ENCODE measurements at regions not wholly inside any gene's neighbourhood (a gene's known extent, or its start where the extent isn't known, plus 50 kb on each side); places are given as distances from the start of the nearest gene placed in this dataset.

GRCh38 chr7:68587599-68587998 lies 1010.7 kb upstream of the AUTS2 start:
- Histone ChIP-seq H3K4ac (ENCODE audit: low read depth in 1 of 2, low read length in 2 of 2) (no peak overlapping the region), H3K36me3 (ENCODE audit: control insufficient read depth in 1 of 2, insufficient read depth in 2 of 2, low read depth in 1 of 2, low read length in 2 of 2) (no peaks in the 10 kb centered on the region), H2BK5ac (ENCODE audit: low read depth, low read length, poor library complexity, severe bottlenecking) (no peak overlapping the region), H3K23ac (ENCODE audit: low read length in 2 of 2) (no peak overlapping the region), H2BK15ac (ENCODE audit: low read depth, poor library complexity, severe bottlenecking) (no peak overlapping the region), H2BK120ac (ENCODE audit: low read depth, low read length) (no peak overlapping the region), H4K91ac (ENCODE audit: low read length) (no peak overlapping the region), H3K9me3 (ENCODE audit: control insufficient read depth, low read length) (no peaks in the 10 kb centered on the region), H4K8ac (ENCODE audit: low read length) (no peak overlapping the region), H2BK12ac (ENCODE audit: low read length in 2 of 2) (no peak overlapping the region), H3K27ac (ENCODE audit: low read length, poor library complexity, severe bottlenecking) (no peak overlapping the region), H3K9ac (ENCODE audit: low read length) (no peak overlapping the region), H3K18ac (ENCODE audit: low read depth in 1 of 2, low read length in 2 of 2) (no peak overlapping the region), H3K4me3 (ENCODE audit: insufficient read depth in 1 of 2, low read depth in 1 of 2, low read length in 2 of 2) (no peak overlapping the region), H3K79me1 (replicated peaks; ENCODE audit: low read length, poor library complexity, severe bottlenecking) (no peaks in the 10 kb centered on the region), H2AK5ac (ENCODE audit: low read length, severe bottlenecking) (no peak overlapping the region), H3K4me2 (ENCODE audit: low read length, poor library complexity, severe bottlenecking) (no peak overlapping the region), H3K27me3 (ENCODE audit: control insufficient read depth in 1 of 2, insufficient read depth in 1 of 2, low read length in 2 of 2) (peaks cover 0 to 3% of the 10 kb centered on the region in 2 experiments), H3K14ac (ENCODE audit: low read length in 2 of 2) (no peak overlapping the region), H3K4me1 (ENCODE audit: control insufficient read depth, insufficient read depth, low read depth, low read length) (no peaks in the 10 kb centered on the region), H2AFZ (ENCODE audit: low read depth, low read length) (no peak overlapping the region)
- 63% methylated on average over 3 of the region's 4 CpGs for WGBS
- DNase-seq, result no peak

DNA sequence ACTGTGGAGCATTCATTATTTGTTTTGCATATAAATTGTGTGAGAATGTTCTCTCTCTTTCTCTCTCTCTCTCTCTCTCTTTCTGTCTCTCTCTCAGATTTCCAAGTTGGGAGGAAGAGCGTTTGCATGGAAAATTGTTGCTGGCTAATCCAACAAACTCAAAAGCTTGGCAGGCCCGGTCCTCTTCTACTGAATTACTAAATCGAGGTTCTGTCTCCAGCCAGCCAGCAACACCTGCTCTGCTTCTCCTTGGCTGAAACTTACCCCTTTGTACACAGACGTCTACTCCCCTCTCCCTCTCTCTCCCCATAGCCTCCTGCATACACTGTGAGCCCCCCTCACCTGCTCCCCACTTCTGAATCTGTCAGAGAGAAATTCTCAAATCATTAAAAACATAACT lies 996.4 kb upstream of the AUTS2 start:
- Histone ChIP-seq H4K8ac (ENCODE audit: low read length) (no peak overlapping the region), H3K36me3 (ENCODE audit: control insufficient read depth in 1 of 2, insufficient read depth in 2 of 2, low read depth in 1 of 2, low read length in 2 of 2) (no peaks in the 10 kb centered on the region)

DNA sequence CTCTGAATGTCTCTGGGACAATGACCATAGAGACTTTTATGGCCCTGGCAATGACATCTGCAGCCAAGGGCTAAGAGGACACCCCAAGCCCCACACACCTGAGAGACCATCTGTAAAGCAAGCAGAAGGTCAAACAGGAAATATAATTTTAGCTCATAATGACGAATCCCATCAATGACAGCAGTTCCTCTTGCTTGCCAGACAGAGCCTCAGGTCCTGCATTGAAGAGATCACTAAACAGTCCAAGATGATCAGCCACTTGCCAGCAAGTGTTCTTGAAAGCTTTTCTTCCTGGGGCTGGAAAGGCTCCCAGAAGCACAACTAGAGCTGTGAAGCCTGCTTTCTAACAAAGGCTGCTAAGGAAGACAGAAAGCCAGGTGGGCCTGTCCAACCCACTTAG lies 993.7 kb upstream of the AUTS2 start:
- H2BK15ac ChIP-seq (ENCODE audit: low read depth, poor library complexity, severe bottlenecking), result no peak overlapping the region
- H3K4me1 ChIP-seq (ENCODE audit: control insufficient read depth, insufficient read depth, low read depth, low read length), result peaks cover 1% of the 10 kb centered on the region
- H3K9ac ChIP-seq (ENCODE audit: low read length), result no peak overlapping the region
- no peak overlapping the region for H3K4ac ChIP-seq (ENCODE audit: low read depth in 1 of 2, low read length in 2 of 2)
- no peak overlapping the region for H3K27ac ChIP-seq (ENCODE audit: low read length, poor library complexity, severe bottlenecking)
- no peak overlapping the region for H3K23ac ChIP-seq (ENCODE audit: low read length in 2 of 2)
- no peaks in the 10 kb centered on the region for H3K27me3 ChIP-seq (ENCODE audit: control insufficient read depth in 1 of 2, insufficient read depth in 1 of 2, low read length in 2 of 2)
- H3K79me1 ChIP-seq (replicated peaks; ENCODE audit: low read length, poor library complexity, severe bottlenecking), result no peaks in the 10 kb centered on the region
- no peak overlapping the region for H2AK5ac ChIP-seq (ENCODE audit: low read length, severe bottlenecking)
- H3K36me3 ChIP-seq (ENCODE audit: control insufficient read depth in 1 of 2, insufficient read depth in 2 of 2, low read depth in 1 of 2, low read length in 2 of 2), result no peaks in the 10 kb centered on the region
- H4K8ac ChIP-seq (ENCODE audit: low read length), result no peak overlapping the region
- H3K4me3 ChIP-seq (ENCODE audit: insufficient read depth in 1 of 2, low read depth in 1 of 2, low read length in 2 of 2), result no peak overlapping the region
- no peak overlapping the region for H2BK120ac ChIP-seq (ENCODE audit: low read depth, low read length)
- H3K18ac ChIP-seq (ENCODE audit: low read depth in 1 of 2, low read length in 2 of 2), result no peak overlapping the region
- H2AFZ ChIP-seq (ENCODE audit: low read depth, low read length), result no peak overlapping the region
- H3K9me3 ChIP-seq (ENCODE audit: control insufficient read depth, low read length), result peaks cover 24% of the 10 kb centered on the region
- no peak overlapping the region for H3K14ac ChIP-seq (ENCODE audit: low read length in 2 of 2)
- H2BK12ac ChIP-seq (ENCODE audit: low read length in 2 of 2), result no peak overlapping the region
- no peak for DNase-seq
- no peak overlapping the region for H3K4me2 ChIP-seq (ENCODE audit: low read length, poor library complexity, severe bottlenecking)
- no peak overlapping the region for H4K91ac ChIP-seq (ENCODE audit: low read length)
- WGBS, result 19% methylated on average over 1 of the region's 1 CpG
- no peak overlapping the region for H2BK5ac ChIP-seq (ENCODE audit: low read depth, low read length, poor library complexity, severe bottlenecking)

More for the DNA sequence above, 996.4 kb upstream of the AUTS2 start:
- no peaks in the 10 kb centered on the region for H3K79me1 ChIP-seq (replicated peaks; ENCODE audit: low read length, poor library complexity, severe bottlenecking)
- no peak overlapping the region for H3K4ac ChIP-seq (ENCODE audit: low read depth in 1 of 2, low read length in 2 of 2)
- no peak overlapping the region for H3K27ac ChIP-seq (ENCODE audit: low read length, poor library complexity, severe bottlenecking)
- H2AK5ac ChIP-seq (ENCODE audit: low read length, severe bottlenecking), result no peak overlapping the region
- H3K9me3 ChIP-seq (ENCODE audit: control insufficient read depth, low read length), result peaks cover 3% of the 10 kb centered on the region
- H3K4me1 ChIP-seq (ENCODE audit: control insufficient read depth, insufficient read depth, low read depth, low read length), result peaks cover 1% of the 10 kb centered on the region
- no peak overlapping the region for H2BK15ac ChIP-seq (ENCODE audit: low read depth, poor library complexity, severe bottlenecking)
- no peak overlapping the region for H2BK5ac ChIP-seq (ENCODE audit: low read depth, low read length, poor library complexity, severe bottlenecking)
- H2BK12ac ChIP-seq (ENCODE audit: low read length in 2 of 2), result no peak overlapping the region
- H3K4me3 ChIP-seq (ENCODE audit: insufficient read depth in 1 of 2, low read depth in 1 of 2, low read length in 2 of 2), result no peak overlapping the region
- WGBS, result 77% methylated on average over 4 of the region's 4 CpGs
- H2BK120ac ChIP-seq (ENCODE audit: low read depth, low read length), result no peak overlapping the region
- no peaks in the 10 kb centered on the region for H3K27me3 ChIP-seq (ENCODE audit: control insufficient read depth in 1 of 2, insufficient read depth in 1 of 2, low read length in 2 of 2)
- H3K9ac ChIP-seq (ENCODE audit: low read length), result no peak overlapping the region
- no peak overlapping the region for H3K14ac ChIP-seq (ENCODE audit: low read length in 2 of 2)
- no peak overlapping the region for H2AFZ ChIP-seq (ENCODE audit: low read depth, low read length)
- H3K4me2 ChIP-seq (ENCODE audit: low read length, poor library complexity, severe bottlenecking), result no peak overlapping the region
- H4K91ac ChIP-seq (ENCODE audit: low read length), result no peak overlapping the region
- DNase-seq, result no peak
- no peak overlapping the region for H3K23ac ChIP-seq (ENCODE audit: low read length in 2 of 2)
- no peak overlapping the region for H3K18ac ChIP-seq (ENCODE audit: low read depth in 1 of 2, low read length in 2 of 2)

DNA sequence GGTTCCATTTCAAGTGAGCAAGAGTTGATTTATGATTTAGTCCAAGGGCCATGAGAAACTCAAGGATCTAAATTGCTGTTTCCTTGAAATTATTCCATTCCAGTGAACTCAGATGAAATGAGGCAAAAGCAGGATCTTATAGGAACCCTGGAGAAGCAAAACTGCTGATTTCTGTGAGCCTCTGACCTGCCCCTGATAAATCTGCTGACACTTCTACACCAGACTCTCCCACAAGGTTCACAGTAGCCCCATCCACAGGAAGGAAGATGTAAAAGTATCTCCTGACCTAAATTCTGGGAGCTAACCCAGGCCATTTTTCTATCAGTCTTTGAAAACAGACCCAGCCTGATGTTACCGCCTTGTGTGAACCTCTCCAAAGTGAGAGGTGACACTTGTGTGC lies 987.6 kb upstream of the AUTS2 start:
- no peak overlapping the region for H4K91ac ChIP-seq (ENCODE audit: low read length)
- H2BK15ac ChIP-seq (ENCODE audit: low read depth, poor library complexity, severe bottlenecking), result no peak overlapping the region
- H3K4me3 ChIP-seq (ENCODE audit: insufficient read depth in 1 of 2, low read depth in 1 of 2, low read length in 2 of 2), result no peak overlapping the region
- H3K4me2 ChIP-seq (ENCODE audit: low read length, poor library complexity, severe bottlenecking), result no peak overlapping the region
- H3K27ac ChIP-seq (ENCODE audit: low read length, poor library complexity, severe bottlenecking), result no peak overlapping the region
- no peak overlapping the region for H2BK120ac ChIP-seq (ENCODE audit: low read depth, low read length)
- H3K9me3 ChIP-seq (ENCODE audit: control insufficient read depth, low read length), result peaks cover 49% of the 10 kb centered on the region
- no peak overlapping the region for H2BK5ac ChIP-seq (ENCODE audit: low read depth, low read length, poor library complexity, severe bottlenecking)
- no peak overlapping the region for H3K23ac ChIP-seq (ENCODE audit: low read length in 2 of 2)
- H3K36me3 ChIP-seq (ENCODE audit: control insufficient read depth in 1 of 2, insufficient read depth in 2 of 2, low read depth in 1 of 2, low read length in 2 of 2), result no peaks in the 10 kb centered on the region
- H3K14ac ChIP-seq (ENCODE audit: low read length in 2 of 2), result no peak overlapping the region
- no peaks in the 10 kb centered on the region for H3K27me3 ChIP-seq (ENCODE audit: control insufficient read depth in 1 of 2, insufficient read depth in 1 of 2, low read length in 2 of 2)
- H3K4me1 ChIP-seq (ENCODE audit: control insufficient read depth, insufficient read depth, low read depth, low read length), result no peaks in the 10 kb centered on the region
- H3K9ac ChIP-seq (ENCODE audit: low read length), result no peak overlapping the region
- H3K18ac ChIP-seq (ENCODE audit: low read depth in 1 of 2, low read length in 2 of 2), result no peak overlapping the region
- H2AK5ac ChIP-seq (ENCODE audit: low read length, severe bottlenecking), result no peak overlapping the region
- H2BK12ac ChIP-seq (ENCODE audit: low read length in 2 of 2), result no peak overlapping the region
- 50% methylated on average over 1 of the region's 1 CpG for WGBS
- no peak overlapping the region for H4K8ac ChIP-seq (ENCODE audit: low read length)
- H3K4ac ChIP-seq (ENCODE audit: low read depth in 1 of 2, low read length in 2 of 2), result no peak overlapping the region
- H3K79me1 ChIP-seq (replicated peaks; ENCODE audit: low read length, poor library complexity, severe bottlenecking), result no peaks in the 10 kb centered on the region
- DNase-seq, result no peak
- H2AFZ ChIP-seq (ENCODE audit: low read depth, low read length), result no peak overlapping the region
